H54 (cell line): ENCODE measurements at regions not wholly inside any gene's neighbourhood (a gene's known extent, or its start where the extent isn't known, plus 50 kb on each side); places are given as distances from the start of the nearest gene placed in this dataset.

Source experiments
- DNase-seq: peaks from one replicate; pipeline ENCODE4 v3.0.0; 2011; ENCODE audit warnings: low spot score, mixed read lengths; ENCODE audit not compliant: insufficient read length
- FAIRE-seq: peaks from 3 replicates; lab custom pipeline; 2011; peaks lifted over from hg19 to GRCh38; lab: Jason Lieb, UNC
- POLR2A ChIP-seq: IDR thresholded peaks from 2 replicates; pipeline ENCODE4 v1.6.1; 2011; ENCODE audit warnings: low read depth, mild to moderate bottlenecking, low read length

GRCh38 chr10:83968052-83968451, 171.3 kb upstream of the GHITM start:
- FAIRE-seq (no peak), DNase-seq (no peak)
- TF ChIP-seq POLR2A: no peak

GRCh38 chr10:83978681-83979383, 160.5 kb upstream of the GHITM start:
- FAIRE-seq (no peak), DNase-seq (no peak)
- TF ChIP-seq POLR2A: no peak

GRCh38 chr10:83982812-83983211, 156.5 kb upstream of the GHITM start:
- FAIRE-seq: no peak
- no peak for TF ChIP-seq POLR2A

GRCh38 chr10:83983578-83984255, 155.6 kb upstream of the GHITM start:
- peak; percentile 45 for FAIRE-seq
- DNase-seq: peak; percentile 42
- TF ChIP-seq POLR2A: no peak

More at GRCh38 chr10:83982812-83983211, 156.5 kb upstream of the GHITM start:
- no peak for DNase-seq

- DNase-seq: no peak
- no peak for FAIRE-seq
- TF ChIP-seq POLR2A: no peak
Measured at GRCh38 chr10:83984256-83984640, 155.1 kb upstream of the GHITM start.

- FAIRE-seq (no peak), DNase-seq (no peak)
- no peak for TF ChIP-seq POLR2A
Measured at GRCh38 chr10:83986800-83987199, 152.5 kb upstream of the GHITM start.

GRCh38 chr10:83987216-83987615, 152.1 kb upstream of the GHITM start:
- TF ChIP-seq POLR2A: no peak
- no peak for FAIRE-seq
- DNase-seq: no peak

GRCh38 chr10:83988435-83988834, 150.9 kb upstream of the GHITM start:
- no peak for TF ChIP-seq POLR2A
- FAIRE-seq (no peak), DNase-seq (no peak)

GRCh38 chr10:83990126-83990525, 149.2 kb upstream of the GHITM start:
- TF ChIP-seq POLR2A: no peak
- FAIRE-seq (no peak), DNase-seq (no peak)

- no peak for TF ChIP-seq POLR2A
- peak; percentile 6 for FAIRE-seq
- peak; percentile 23 for DNase-seq
Measured at GRCh38 chr10:83991986-83992753, 147.1 kb upstream of the GHITM start.

GRCh38 chr10:83994325-83994724, 145.0 kb upstream of the GHITM start:
- TF ChIP-seq POLR2A: no peak
- FAIRE-seq: no peak
- DNase-seq: no peak

- no peak for TF ChIP-seq POLR2A
- DNase-seq (no peak), FAIRE-seq (no peak)
Measured at GRCh38 chr10:83995738-83996331, 143.5 kb upstream of the GHITM start.

GRCh38 chr10:84004221-84004620, 135.1 kb upstream of the GHITM start:
- FAIRE-seq: no peak
- no peak for DNase-seq
- TF ChIP-seq POLR2A: no peak

- TF ChIP-seq POLR2A: no peak
- DNase-seq (no peak), FAIRE-seq (no peak)
Measured at GRCh38 chr10:84005403-84005802, 133.9 kb upstream of the GHITM start.
